GM19240 (cell line): ENCODE measurements at regions not wholly inside any gene's neighbourhood (a gene's known extent, or its start where the extent isn't known, plus 50 kb on each side); places are given as distances from the start of the nearest gene placed in this dataset.
"Not testable (repeated sequence)": the region's sequence is repeated elsewhere in the genome, so short reads cannot be mapped to it uniquely, and the experiment has no call there.

Experiments
- DNase-seq: peaks from one replicate; pipeline ENCODE4 v3.0.0; 2011; ENCODE audit warnings: low spot score; ENCODE audit not compliant: insufficient read length

DNA sequence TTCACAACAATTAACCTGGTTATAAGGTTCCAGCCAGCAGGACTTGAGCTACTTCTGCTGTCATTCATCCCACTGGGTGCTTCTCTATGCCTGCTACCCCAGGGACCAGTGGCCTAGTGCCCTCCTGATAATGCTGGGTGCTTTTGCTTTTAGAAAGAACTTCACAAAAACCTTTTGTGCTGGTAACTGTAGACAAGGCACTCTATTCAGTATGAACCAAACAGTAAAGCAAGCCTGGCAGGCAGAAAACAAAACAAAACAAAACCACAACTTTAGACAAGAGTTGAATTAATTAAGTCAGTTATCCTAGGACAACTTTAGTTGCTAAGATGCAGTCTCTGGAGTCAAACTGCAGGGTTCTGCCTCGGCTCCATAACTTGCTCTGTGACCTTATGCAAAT, 61.9 kb upstream of the ADGRL2 start:
- no peak for DNase-seq

DNA sequence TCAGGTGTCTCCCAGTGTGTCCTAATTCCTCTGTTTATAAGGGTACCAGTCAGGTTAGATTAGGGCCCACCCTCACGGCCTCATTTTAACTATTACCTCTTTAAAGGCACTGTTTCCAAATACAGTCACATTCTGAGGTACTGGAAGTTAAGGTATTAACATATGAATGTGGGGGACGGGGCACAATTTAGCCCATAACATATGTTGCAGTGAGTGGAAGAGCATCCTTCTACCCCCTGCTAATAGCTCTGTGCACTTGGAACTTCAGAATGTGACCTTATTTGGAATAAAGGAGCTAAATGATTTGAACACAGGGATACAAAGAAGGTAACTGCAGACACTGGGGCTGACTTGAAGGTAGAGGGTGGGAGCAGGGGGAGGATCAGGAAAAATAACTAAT, 67.3 kb upstream of the ADGRL2 start:
- DNase-seq: no peak

- DNase-seq: no peak
Measured at GRCh38 chr1:81731989-81732388, 68.7 kb upstream of the ADGRL2 start.

DNA sequence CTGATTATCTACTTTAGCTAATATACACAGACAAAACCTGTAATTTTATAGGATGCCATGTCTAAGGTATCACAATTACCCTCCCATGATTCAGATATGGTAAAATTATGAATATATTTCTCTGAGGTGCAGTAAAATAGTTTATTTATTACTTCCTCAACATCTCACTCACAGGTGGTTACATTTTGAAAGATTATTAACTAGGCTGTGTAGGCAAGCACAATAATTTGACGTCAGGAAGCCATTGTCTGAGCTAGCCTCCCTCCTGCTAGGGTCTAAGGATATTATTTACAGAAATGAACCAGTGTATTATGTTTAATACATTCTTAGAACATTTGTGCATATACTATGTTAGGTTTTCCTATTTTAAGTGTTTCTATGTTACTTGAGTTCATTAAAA, 69.9 kb upstream of the ADGRL2 start:
- no peak for DNase-seq

GRCh38 chr1:81730299-81730698, 70.4 kb upstream of the ADGRL2 start:
- not testable (repeated sequence) for DNase-seq

GRCh38 chr1:81729818-81730217, 70.9 kb upstream of the ADGRL2 start:
- DNase-seq: no peak

DNA sequence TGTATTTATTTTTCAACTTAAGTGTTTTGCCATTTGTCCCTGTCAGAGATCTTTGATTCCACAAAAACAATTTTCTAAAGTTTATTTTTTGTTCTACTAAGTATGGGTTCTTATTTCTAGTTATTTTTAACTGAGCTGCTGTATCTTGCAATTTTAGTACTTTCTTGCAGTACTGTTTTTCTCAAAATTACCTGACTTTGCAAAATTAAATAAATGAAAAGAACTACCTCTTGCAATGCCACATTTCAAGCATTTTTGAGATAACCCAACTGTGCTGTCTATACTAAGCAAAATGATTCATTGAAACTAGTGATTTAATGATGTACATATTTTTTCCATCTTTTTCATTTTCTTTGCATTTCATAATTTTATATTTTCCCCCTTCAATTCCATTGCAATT, 71.5 kb upstream of the ADGRL2 start:
- DNase-seq: no peak

- DNase-seq: no peak
Measured at GRCh38 chr1:81725823-81726222, 74.9 kb upstream of the ADGRL2 start.

GRCh38 chr1:81722631-81723328, 78.0 kb upstream of the ADGRL2 start:
- DNase-seq: not testable (repeated sequence)

DNA sequence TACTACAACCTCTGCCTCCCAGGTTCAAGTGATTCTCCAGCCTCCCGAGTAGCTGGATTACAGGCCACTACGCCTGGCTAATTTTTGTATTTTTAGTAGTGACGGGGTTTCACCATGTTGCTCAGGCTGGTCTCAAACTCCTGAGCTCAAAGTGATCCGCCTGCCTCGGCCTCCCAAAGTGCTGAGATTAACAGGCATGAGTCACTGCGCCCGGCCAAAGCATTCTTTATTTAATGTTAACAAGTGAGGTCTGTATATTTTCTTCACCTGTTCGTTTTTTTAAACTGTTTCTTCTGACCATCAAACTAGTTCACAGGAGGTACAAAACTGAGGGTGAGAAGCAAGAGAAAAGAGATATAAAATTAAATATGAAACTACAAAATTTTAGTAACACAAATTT, 80.5 kb upstream of the ADGRL2 start:
- not testable (repeated sequence) for DNase-seq

- no peak for DNase-seq
Measured at GRCh38 chr1:81717230-81717629, 83.5 kb upstream of the ADGRL2 start.

DNA sequence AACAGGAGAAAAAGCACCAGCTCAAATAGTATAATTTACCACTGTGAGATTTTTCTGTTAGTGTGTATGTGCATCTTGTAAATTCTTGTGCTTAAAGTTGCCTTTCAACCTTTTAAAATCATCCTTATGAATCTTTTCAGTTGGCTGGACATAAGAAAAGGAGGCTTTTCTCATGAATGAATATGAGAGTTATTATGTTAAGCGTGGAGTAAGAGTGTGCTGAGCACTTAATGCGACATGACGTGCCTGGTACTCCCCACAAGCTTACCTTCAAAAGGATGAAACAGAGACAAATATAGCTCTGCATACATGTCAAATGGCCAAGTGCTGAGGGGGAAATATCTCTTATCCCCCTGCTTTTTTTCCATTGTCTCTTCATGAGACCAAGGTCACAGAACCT, 85.3 kb upstream of the ADGRL2 start:
- DNase-seq: no peak

GRCh38 chr1:81714636-81715035, 86.1 kb upstream of the ADGRL2 start:
- DNase-seq: no peak

DNA sequence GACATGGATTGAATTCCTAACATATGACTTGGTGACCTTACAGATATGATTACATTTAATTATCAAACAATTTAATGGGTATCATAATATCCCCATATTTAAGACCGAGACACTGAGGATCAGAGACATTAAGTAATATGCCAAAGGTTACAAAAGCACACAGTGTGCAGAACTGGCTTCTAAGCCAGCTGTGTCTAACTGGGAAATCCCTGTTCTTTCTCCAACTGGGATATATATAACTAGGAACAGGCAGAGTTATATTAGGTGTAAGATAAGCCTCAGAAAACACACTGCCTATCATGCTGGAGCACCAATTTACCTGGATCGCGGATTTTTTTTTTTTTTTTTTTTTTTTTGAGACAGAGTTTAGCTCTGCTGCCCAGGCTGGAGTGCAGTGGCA, 88.3 kb upstream of the ADGRL2 start:
- no peak for DNase-seq

DNA sequence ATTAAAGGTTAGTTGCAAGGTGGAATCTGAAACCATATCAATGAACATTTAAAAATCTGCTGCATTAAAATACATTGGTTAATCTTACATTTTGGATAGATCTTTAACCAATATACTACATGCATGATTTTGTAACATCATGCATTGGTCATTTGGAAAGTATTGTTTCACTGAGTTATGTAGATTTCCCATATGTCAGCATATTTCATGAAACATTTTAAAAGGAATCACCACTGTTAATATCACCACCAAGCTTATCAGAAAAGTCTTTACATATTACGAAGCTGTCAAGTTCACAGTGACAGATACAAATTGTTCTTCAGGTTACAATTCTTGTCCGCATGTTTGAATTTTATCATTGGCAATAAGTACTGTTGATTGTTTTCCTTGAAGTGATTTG, 89.9 kb upstream of the ADGRL2 start:
- no peak for DNase-seq

- DNase-seq: no peak
Measured at GRCh38 chr1:81708250-81708649, 92.5 kb upstream of the ADGRL2 start.

GRCh38 chr1:81706650-81707435, 93.9 kb upstream of the ADGRL2 start:
- no peak for DNase-seq

GRCh38 chr1:81703756-81704463, 96.8 kb upstream of the ADGRL2 start:
- no peak for DNase-seq

GRCh38 chr1:81703391-81703755, 97.4 kb upstream of the ADGRL2 start:
- no peak for DNase-seq

DNA sequence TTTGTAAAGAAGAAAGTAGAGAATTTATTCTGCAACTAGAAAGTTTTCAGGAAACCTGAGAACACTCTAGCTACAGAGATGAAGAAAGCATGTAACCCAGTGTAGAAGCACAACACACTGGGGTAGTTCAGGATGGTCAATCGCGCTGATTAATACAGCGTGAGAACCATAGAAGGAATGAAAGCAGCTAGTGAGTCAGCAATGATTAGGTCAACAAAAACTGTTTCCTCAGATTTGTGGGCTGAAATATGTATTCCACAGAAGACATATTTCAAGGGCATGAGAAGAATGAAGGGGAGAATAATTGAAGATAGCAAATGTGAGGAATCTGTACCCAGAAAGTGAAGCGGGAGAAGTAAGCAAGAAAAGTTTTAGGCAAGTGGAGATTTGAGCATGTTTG, 97.8 kb upstream of the ADGRL2 start:
- DNase-seq: no peak

GRCh38 chr1:81702079-81702715, 98.5 kb upstream of the ADGRL2 start:
- DNase-seq: no peak
